DMS 273 treated with DMSO at 0.1 percent for 48 hours (cell line): ENCODE measurements at regions not wholly inside any gene's neighbourhood (a gene's known extent, or its start where the extent isn't known, plus 50 kb on each side); places are given as distances from the start of the nearest gene placed in this dataset.

Source experiments
- DNase-seq: peaks from one replicate; lab custom pipeline; 2025; lab: John Stamatoyannopoulos, UW

GRCh38 chr22:49212002-49212401, 615.7 kb downstream of the BRD1 start:
- no peak for DNase-seq

- no peak for DNase-seq
Observed at GRCh38 chr22:49211176-49211575, 616.5 kb downstream of the BRD1 start.

- no peak for DNase-seq
Observed at GRCh38 chr22:49210606-49211005, 617.1 kb downstream of the BRD1 start.

- DNase-seq = no peak
Observed at GRCh38 chr22:49209452-49210195, 618.0 kb downstream of the BRD1 start.

- DNase-seq = no peak
Observed at GRCh38 chr22:49208768-49209252, 618.9 kb downstream of the BRD1 start.

DNA sequence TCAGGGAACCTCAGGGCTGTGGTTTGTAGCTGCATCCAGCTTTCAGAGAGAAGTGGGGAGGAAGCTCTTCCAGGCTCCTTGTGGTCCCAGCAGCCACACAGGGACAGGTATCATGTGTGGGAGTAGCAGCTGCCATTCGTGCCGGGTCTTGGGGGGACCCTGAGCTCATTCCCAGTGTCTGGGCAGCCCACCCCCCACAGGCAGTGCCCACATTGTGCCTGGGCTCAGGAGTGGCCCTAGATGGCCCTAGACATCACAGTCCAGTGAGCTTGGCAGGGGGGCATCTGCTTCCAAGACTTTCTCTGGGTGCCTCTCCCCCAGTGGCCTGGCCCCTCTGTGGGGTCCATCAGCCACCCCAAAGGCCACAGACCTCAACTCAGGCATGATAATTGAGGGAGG, 619.7 kb downstream of the BRD1 start:
- DNase-seq = no peak

DNA sequence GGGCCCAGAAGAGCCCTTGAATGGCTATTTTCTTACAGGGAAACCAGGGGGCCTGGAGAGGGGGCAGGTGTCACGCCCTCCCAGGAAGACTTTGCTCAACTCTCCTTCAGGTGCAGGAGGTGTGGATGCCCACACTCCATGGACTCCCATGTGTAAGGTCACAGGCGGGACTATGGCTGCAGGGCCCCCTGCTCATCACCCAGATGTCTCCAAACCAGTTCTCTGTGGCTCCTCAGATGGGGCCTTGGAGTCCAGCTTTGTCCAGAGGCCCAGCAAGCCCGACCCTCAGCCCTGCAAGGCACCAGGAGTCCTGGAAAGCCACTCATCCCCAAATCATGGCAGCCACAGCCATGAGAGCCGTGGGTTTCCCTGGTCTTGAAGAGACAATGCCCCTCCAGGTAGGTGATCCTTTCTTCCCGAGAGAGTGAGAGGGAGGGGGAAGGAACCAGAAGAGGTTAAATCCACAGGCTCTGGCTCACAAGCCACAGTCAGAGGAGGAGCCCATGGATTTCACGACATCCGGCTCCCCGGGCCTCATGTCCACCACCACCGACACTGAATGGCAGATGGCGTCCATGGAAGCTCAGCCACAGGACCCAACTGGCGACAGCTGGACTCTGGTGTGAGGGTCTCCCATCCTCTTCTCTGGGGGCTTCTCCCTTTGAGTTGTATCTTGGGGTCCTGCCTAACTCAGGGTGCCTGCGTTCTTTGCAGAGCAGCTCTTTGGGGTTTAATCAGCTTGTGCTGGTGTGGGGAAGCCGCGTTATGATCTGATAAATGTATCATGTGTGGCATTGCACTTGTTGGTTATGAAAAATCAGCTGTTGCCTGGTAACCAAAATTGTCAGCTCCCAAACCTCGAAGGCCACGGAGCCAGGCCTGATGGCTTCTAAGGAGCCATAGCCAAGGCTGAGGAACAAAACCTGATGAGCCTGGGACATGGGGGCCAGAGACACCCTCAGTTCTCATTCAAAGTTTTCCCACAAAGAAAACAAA, 620.4 kb downstream of the BRD1 start:
- no peak for DNase-seq

GRCh38 chr22:49206281-49206680, 621.4 kb downstream of the BRD1 start:
- no peak for DNase-seq

- no peak for DNase-seq
Observed at GRCh38 chr22:49205483-49205800, 622.2 kb downstream of the BRD1 start.

DNA sequence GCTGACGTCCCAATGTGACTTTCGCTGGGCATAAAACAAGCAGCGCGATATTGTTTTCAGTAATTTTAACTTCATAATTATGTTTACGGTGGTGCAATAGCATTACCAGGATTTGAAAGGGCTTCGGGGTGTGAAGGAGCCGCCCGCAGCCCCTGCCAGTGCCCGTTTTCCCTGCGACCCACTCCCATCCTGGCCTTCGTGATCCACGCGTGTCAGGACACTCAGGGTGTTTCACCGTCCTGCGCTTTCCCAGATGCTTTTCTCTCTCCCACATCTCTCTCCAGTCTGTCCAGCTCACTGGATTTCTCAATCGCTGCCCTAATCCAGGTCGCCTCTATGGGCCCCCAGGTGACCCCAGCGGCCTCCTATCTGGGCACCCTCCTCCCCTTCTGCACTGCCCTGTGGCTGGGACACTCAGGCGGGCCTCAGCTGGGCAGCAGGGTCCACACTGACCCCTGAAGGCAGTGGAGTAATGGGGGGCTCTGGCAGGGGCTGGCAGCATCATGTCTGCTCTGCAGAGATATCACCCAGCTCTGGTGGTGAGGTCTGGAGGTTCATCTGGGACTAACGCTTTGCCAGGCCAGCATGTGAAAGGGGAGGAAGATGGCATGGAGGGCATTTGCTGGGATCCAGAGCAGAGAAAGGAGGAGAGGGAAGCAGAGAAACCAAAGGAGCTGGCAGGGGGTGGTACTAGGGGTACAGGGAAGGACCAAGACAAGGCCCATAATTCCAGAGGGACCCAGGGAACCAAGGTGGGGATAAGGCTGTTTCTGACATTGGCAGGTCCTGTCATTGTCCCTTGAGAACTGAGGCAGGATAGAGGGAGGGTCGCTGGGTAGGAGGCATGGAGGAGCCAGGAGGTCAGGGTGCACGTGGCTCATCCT, 622.8 kb downstream of the BRD1 start:
- DNase-seq = no peak

DNA sequence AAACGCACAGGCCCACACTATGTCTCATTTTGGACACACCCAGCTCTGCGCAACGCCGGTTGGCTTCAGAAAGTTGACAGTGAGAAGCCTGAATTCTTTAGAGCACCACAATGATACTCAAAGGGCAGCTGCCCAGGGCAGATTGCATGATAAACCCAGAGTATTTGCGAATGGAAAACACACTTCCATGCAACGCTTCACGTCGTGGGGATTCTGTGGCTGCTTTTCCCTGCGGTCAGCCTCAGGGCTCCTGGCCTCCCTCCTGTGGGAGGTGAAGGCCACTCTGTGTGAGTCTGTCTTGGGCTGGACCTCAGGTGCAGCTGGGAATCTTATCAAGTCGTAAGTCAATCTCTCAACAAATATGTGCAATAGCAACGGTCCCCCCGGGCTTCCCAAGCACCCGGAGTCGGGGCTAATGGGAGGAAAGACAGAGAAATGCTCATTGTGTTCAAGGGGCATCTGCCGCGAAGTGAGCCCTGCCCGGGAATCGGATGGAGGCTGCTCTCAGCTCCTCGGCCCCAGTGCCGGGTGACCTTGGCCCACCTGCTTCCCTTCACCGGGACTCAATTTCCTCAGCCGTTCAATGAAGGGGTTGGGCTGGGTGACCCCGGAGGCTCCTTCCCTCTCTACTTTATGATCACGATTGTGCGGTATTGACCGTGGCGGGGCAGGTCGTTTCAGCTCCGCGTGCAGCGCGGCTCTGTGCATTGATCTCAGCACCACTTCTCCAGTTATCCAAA, 623.6 kb downstream of the BRD1 start:
- DNase-seq = no peak

- no peak for DNase-seq
Observed at GRCh38 chr22:49203091-49203858, 624.4 kb downstream of the BRD1 start.

- DNase-seq = no peak
Observed at GRCh38 chr22:49202226-49202625, 625.4 kb downstream of the BRD1 start.

DNA sequence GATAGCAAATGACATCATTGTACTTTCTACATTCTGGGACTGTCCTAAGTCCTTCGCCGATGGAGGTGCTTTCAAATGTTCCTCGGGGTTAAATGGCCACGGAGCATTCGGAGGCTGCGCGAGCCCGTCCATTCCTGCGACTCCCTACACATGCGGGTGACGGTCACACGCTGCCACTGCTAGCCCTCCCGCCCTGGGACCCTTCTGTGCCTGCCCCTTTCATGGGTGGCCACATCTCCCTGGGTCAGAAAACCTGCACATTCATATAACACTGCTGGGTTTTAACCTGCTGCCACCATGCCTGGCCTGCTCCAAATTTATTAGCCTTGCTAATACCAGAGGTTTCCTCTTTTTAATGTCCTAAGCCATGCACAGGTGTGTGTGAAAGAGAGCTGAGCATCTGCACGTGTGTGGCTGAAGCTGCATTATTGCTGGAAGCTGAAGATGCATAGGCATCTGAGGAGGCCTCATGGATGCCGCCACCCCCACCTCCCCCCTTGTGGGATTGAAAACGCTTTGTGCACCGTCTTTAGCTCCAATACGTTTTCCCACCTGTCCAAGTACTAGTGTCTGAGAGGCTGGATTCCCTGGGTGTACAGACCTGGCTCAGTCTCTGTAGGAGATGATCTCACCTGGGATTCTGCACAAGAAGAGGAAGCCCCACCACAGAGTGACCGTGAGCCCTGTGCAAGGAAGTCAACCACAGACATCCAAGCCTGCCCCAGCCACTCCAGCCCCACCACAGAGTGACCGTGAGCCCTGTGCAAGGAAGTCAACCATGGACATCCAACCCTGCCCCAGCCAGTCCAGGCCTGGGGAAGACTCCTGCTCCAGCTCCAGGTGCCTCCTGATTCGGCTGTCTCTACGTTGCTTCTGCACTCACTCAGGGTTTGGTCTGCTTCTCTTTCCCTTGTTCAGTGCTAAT, 626.4 kb downstream of the BRD1 start:
- DNase-seq = no peak

DNA sequence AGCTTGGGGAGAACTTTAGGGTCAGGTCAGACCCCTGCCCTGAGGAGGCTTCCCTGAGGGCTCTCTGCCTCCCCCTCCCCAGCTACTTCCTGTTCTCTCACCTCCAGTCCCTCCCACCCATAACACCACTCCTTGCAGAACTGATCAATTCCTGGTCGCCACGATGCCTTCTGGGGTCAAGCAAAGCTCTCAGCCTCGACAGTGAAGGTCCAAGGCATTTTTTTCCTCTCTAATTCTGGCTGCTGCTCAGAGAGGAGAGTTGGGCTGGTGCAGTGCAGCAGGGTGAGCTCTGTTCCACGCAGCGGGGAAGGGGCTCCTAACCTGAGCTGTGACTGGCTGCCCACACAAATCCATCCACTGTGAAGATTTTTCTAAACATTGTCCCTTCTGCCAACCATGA, 628.4 kb downstream of the BRD1 start:
- DNase-seq = no peak

- no peak for DNase-seq
Observed at GRCh38 chr22:49198705-49199084, 629.0 kb downstream of the BRD1 start.

DNA sequence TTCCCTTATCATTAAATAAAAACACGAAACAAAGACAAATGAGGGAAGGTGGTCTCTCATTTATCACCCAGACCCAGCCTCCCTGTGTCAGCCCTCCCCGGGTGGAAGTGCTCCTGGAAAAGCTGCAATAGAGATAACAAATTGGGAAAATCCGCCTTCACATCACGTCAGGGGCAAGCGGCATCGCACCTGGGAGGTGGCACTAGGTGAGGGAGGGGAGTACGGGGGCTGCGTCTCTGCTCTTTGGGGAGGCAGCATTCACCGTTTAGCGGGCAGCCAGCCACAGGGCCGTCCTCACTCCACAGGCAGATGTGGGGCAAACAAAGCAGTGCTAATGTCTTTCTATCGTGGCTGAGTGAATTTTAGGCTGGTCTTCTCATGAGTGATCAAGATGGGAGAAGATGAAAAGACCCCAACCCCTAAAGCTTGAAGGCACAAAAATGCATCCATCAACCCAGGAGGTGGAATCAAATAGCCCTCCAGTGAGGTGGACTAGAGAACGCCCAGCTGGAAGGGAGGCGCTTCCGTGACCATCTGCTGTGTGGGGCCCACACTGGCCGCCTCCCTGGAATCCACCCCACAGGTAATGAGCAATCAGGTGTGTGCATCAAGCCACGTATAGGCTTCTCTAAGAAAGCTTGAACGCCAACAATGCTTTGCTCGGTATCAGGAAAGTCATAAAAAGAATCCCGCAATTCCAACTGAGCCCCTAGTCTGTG, 629.5 kb downstream of the BRD1 start:
- no peak for DNase-seq

DNA sequence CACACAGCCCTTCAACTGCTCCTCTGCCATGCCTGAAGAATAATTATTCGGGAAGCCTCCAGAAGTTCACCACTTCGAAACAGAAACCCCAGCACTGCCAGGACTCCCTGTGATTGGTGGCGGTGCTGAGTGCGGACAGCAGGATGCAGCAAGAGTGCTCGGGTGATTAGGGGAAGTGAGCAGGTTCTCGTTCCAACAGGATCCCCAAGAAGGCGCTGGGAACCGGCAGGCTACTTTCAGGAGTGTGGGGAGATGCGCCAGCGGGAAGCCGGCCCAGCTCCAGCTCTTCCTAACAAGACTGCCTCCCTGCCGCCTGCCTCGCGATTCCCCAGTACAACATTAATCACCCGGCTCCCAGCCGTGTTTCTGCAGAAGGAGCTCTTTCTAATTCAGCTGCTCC, 630.2 kb downstream of the BRD1 start:
- DNase-seq = no peak

- no peak for DNase-seq
Observed at GRCh38 chr22:49196046-49196511, 631.6 kb downstream of the BRD1 start.
